HEK293 (cell line): ENCODE measurements at regions not wholly inside any gene's neighbourhood (a gene's known extent, or its start where the extent isn't known, plus 50 kb on each side); places are given as distances from the start of the nearest gene placed in this dataset.

ENCODE experiments used
- CTCF ChIA-PET: fragments of 350-600 bp; formaldehyde crosslinking; extraction: SDS; loops from one replicate; lab custom pipeline; 2021; ENCODE audit warnings: antibody characterized with exemption; lab: Yijun Ruan, JAX
- POLR2A ChIA-PET: fragments of 300-600 bp; formaldehyde crosslinking; extraction: SDS; loops from one replicate; lab custom pipeline; 2020; ENCODE audit warnings: antibody characterized with exemption, inconsistent platforms; lab: Yijun Ruan, JAX
- H3K27ac ChIP-seq: fragments of 200-500 bp; sonication (Bioruptor generic); 2 replicates; pipeline ENCODE4 v1.5.1; 2014; ENCODE audit warnings: low read depth, low read length, control low read depth, inconsistent platforms; ENCODE audit errors: extremely low read depth
- H3K36me3 ChIP-seq, 2 experiments: fragments of 200-500 bp in 1 of 2; sonication (Bioruptor generic) in 1 of 2; 1 replicate in 1 of 2; 2 replicates in 1 of 2; pipeline ENCODE4 v1.5.1; 2014 to 2017; ENCODE audit warnings: inconsistent platforms in 2 of 2, low read length in 2 of 2; ENCODE audit not compliant: control insufficient read depth in 2 of 2, insufficient read depth in 1 of 2
- H3K4me1 ChIP-seq: fragments of 200-500 bp; sonication (Bioruptor generic); 2 replicates; pipeline ENCODE4 v1.5.1; 2014; ENCODE audit warnings: mild to moderate bottlenecking, low read length, inconsistent platforms; ENCODE audit not compliant: control insufficient read depth, insufficient read depth
- H3K4me3 ChIP-seq: 2 replicates; pipeline ENCODE4 v1.5.1; 2011; ENCODE audit warnings: low read depth, mild to moderate bottlenecking, control low read depth, low read length, moderate library complexity
- H3K9me3 ChIP-seq: fragments of 200-500 bp; sonication (Bioruptor generic); 2 replicates; pipeline ENCODE4 v1.5.1; 2014; ENCODE audit warnings: low read depth, low read length, inconsistent platforms; ENCODE audit not compliant: control insufficient read depth, insufficient read depth
- EGR2 ChIP-seq: fragments of 450-650 bp; formaldehyde crosslinking; IDR thresholded peaks from 2 replicates; pipeline ENCODE4 v1.5.1; 2016; ENCODE audit warnings: low read depth, missing biosample characterization, missing genetic modification characterization
- GLIS1 ChIP-seq: fragments of 450-650 bp; formaldehyde crosslinking; IDR thresholded peaks from 2 replicates; pipeline ENCODE4 v1.5.1; 2016; ENCODE audit warnings: missing biosample characterization, missing genetic modification characterization
- OVOL3 ChIP-seq: fragments of 450-650 bp; formaldehyde crosslinking; IDR thresholded peaks from 2 replicates; pipeline ENCODE4 v1.5.1; 2016; ENCODE audit warnings: missing biosample characterization, missing genetic modification characterization
- YY2 ChIP-seq: fragments of 450-650 bp; formaldehyde crosslinking; IDR thresholded peaks from 2 replicates; pipeline ENCODE4 v1.5.1; 2016; ENCODE audit warnings: missing biosample characterization, missing genetic modification characterization
- ZNF175 ChIP-seq: fragments of 450-650 bp; formaldehyde crosslinking; IDR thresholded peaks from 2 replicates; pipeline ENCODE4 v1.5.1; 2016; ENCODE audit warnings: missing biosample characterization, missing genetic modification characterization
- ZNF221 ChIP-seq: fragments of 450-650 bp; formaldehyde crosslinking; IDR thresholded peaks from 2 replicates; pipeline ENCODE4 v1.5.1; 2017; ENCODE audit warnings: missing biosample characterization, missing genetic modification characterization, borderline replicate concordance
- ZNF223 ChIP-seq: fragments of 450-650 bp; formaldehyde crosslinking; IDR thresholded peaks from 2 replicates; pipeline ENCODE4 v1.5.1; 2016; ENCODE audit warnings: missing biosample characterization, missing genetic modification characterization
- ZNF248 ChIP-seq: fragments of 450-650 bp; formaldehyde crosslinking; IDR thresholded peaks from 2 replicates; pipeline ENCODE4 v1.5.1; 2017; ENCODE audit warnings: missing biosample characterization, missing genetic modification characterization
- ZNF37A ChIP-seq: fragments of 450-650 bp; IDR thresholded peaks from 2 replicates; pipeline ENCODE4 v1.5.1; 2018; ENCODE audit warnings: missing biosample characterization, missing genetic modification characterization
- ZNF621 ChIP-seq: fragments of 450-650 bp; formaldehyde crosslinking; IDR thresholded peaks from 2 replicates; pipeline ENCODE4 v1.5.1; 2017; ENCODE audit warnings: missing biosample characterization, missing genetic modification characterization
- ZNF707 ChIP-seq: fragments of 450-650 bp; formaldehyde crosslinking; IDR thresholded peaks from 2 replicates; pipeline ENCODE4 v1.5.1; 2016; ENCODE audit warnings: missing biosample characterization, missing genetic modification characterization
- ZSCAN30 ChIP-seq: fragments of 450-650 bp; IDR thresholded peaks from 2 replicates; pipeline ENCODE4 v1.5.1; 2018; ENCODE audit warnings: missing biosample characterization, mild to moderate bottlenecking, missing genetic modification characterization, moderate library complexity
- TF ChIP-seq, protein P1 (sequence below): fragments of 450-650 bp; formaldehyde crosslinking; IDR thresholded peaks from 2 replicates; pipeline ENCODE4 v1.5.1; 2017; ENCODE audit warnings: missing biosample characterization, missing genetic modification characterization
- TF ChIP-seq, protein P2 (sequence below): fragments of 450-650 bp; formaldehyde crosslinking; conservative IDR thresholded peaks from 2 replicates; pipeline ENCODE4 v1.5.1; 2016; ENCODE audit warnings: low read depth, missing biosample characterization, missing genetic modification characterization
- TF ChIP-seq, protein P3 (sequence below): fragments of 450-650 bp; formaldehyde crosslinking; IDR thresholded peaks from 2 replicates; pipeline ENCODE4 v1.5.1; 2016; ENCODE audit warnings: missing biosample characterization, missing genetic modification characterization
- TF ChIP-seq, protein P4 (sequence below): fragments of 450-650 bp; formaldehyde crosslinking; IDR thresholded peaks from 2 replicates; pipeline ENCODE4 v1.5.1; 2016; ENCODE audit warnings: missing biosample characterization, missing genetic modification characterization

DNA sequence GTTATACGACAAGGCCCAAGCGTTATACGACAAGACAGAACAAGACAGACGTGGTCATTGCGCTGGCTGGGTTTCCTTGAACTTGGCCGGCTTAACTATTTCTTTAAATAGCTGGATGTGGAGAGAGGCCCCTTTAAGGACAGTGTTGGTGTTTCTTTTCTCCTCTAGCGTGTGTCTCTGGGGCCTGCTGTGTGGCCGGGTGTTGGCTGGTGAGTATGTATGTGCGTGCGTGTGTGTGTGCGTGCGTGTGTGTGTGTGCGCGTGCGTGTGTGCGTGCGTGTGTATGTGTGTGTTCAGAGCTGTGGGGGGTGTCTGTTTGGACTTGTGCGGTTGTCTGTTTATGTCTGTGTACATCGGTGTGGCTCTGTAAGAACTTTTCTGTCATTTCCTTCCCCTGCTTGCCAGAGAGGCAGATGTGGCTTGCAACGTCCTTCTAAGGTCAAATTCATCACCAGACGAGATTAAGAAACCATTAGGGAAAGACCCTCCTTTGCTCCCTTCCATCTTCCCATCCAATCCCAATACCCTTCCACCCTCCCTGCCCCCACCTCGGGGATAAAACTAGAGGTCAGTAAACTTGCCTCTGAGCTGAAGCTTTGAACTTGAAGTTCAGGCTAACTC, 78.6 kb upstream of the TBX3 start:
- CTCF ChIA-PET, result no interaction called here
- Histone ChIP-seq H3K4me1 (no peaks in the 10 kb centered on the region), H3K4me3 (no peak overlapping the region), H3K9me3 (no peaks in the 10 kb centered on the region), H3K36me3 (no peaks in the 10 kb centered on the region), H3K27ac (no peak overlapping the region)
- POLR2A ChIA-PET, result interaction anchor here (0.5 kb wide), 1 partner anchor 38 kb away, joined by 7 read pairs; no protein-coding TSS in a partner anchor
- TF ChIP-seq, protein P1, sequence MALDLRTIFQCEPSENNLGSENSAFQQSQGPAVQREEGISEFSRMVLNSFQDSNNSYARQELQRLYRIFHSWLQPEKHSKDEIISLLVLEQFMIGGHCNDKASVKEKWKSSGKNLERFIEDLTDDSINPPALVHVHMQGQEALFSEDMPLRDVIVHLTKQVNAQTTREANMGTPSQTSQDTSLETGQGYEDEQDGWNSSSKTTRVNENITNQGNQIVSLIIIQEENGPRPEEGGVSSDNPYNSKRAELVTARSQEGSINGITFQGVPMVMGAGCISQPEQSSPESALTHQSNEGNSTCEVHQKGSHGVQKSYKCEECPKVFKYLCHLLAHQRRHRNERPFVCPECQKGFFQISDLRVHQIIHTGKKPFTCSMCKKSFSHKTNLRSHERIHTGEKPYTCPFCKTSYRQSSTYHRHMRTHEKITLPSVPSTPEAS (tag by site-specific recombination), result peak; percentile 65
- no peak for TF ChIP-seq ZNF621 (tag by site-specific recombination)

DNA sequence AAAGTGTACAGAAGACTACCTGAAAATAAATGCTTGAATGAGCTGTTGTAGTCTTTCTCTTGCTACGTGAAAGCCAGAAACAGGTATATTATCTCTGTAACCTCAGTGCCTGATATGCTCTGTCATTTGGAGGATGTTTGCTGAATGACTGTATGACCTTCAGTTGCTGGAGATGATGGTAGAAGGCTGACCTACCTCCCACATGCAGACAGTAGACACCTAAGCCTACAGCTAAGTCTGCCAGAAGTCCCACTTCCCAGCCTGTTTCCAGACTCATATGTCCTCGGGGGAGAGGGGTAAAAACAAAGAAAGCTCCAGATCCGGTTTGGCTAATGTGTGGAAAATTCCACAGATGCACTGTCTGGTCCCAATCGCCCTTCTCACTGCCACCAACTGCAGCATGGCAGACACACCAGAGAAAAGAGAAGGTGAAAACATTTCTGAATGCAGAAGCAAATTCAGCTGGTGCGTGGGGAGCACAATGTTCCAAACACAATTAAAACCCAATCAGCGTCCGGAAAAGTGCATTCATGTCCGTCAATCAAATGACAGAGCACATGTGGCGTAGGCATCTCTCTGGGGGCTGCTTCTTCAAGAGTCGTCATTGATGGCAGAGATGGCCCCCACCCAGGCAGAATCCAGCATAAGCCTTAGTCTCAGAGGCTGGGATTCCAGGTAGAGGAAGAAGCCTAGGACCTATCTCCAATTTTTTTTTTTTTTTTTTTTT, 76.3 kb upstream of the TBX3 start:
- ChIA-PET POLR2A (interaction anchor here (1.8 kb wide), 1 partner anchor 76 kb away, joined by 6 read pairs; the partner anchor contains the start of gene TBX3), CTCF (no interaction called here)
- no peak overlapping the region for H3K27ac ChIP-seq

More for the DNA sequence above, 76.3 kb upstream of the TBX3 start:
- no peaks in the 10 kb centered on the region for H3K36me3 ChIP-seq
- TF ChIP-seq YY2 (tag by site-specific recombination), result no peak
- no peak for TF ChIP-seq ZNF37A (tag by site-specific recombination)
- TF ChIP-seq OVOL3 (tag by site-specific recombination), result no peak
- TF ChIP-seq, protein P2, sequence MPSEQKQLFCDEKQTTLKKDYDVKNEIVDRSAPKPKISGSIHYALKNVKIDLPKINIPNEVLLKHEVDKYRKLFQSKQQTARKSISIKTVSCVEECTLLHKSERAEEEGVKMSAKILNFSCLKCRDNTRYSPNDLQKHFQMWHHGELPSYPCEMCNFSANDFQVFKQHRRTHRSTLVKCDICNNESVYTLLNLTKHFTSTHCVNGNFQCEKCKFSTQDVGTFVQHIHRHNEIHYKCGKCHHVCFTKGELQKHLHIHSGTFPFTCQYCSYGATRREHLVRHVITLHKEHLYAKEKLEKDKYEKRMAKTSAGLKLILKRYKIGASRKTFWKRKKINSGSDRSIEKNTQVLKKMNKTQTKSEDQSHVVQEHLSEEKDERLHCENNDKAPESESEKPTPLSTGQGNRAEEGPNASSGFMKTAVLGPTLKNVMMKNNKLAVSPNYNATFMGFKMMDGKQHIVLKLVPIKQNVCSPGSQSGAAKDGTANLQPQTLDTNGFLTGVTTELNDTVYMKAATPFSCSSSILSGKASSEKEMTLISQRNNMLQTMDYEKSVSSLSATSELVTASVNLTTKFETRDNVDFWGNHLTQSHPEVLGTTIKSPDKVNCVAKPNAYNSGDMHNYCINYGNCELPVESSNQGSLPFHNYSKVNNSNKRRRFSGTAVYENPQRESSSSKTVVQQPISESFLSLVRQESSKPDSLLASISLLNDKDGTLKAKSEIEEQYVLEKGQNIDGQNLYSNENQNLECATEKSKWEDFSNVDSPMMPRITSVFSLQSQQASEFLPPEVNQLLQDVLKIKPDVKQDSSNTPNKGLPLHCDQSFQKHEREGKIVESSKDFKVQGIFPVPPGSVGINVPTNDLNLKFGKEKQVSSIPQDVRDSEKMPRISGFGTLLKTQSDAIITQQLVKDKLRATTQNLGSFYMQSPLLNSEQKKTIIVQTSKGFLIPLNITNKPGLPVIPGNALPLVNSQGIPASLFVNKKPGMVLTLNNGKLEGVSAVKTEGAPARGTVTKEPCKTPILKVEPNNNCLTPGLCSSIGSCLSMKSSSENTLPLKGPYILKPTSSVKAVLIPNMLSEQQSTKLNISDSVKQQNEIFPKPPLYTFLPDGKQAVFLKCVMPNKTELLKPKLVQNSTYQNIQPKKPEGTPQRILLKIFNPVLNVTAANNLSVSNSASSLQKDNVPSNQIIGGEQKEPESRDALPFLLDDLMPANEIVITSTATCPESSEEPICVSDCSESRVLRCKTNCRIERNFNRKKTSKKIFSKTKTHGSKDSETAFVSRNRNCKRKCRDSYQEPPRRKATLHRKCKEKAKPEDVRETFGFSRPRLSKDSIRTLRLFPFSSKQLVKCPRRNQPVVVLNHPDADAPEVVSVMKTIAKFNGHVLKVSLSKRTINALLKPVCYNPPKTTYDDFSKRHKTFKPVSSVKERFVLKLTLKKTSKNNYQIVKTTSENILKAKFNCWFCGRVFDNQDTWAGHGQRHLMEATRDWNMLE, result no peak
- TF ChIP-seq EGR2 (tag by site-specific recombination), result no peak
- TF ChIP-seq ZNF223 (tag by site-specific recombination), result no peak
- no peak for TF ChIP-seq GLIS1 (tag by site-specific recombination)
- TF ChIP-seq ZSCAN30, result no peak
- TF ChIP-seq, protein P3, sequence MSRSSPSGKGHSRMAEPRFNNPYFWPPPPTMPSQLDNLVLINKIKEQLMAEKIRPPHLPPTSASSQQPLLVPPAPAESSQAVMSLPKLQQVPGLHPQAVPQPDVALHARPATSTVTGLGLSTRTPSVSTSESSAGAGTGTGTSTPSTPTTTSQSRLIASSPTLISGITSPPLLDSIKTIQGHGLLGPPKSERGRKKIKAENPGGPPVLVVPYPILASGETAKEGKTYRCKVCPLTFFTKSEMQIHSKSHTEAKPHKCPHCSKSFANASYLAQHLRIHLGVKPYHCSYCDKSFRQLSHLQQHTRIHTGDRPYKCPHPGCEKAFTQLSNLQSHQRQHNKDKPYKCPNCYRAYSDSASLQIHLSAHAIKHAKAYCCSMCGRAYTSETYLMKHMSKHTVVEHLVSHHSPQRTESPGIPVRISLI (tag by site-specific recombination), result no peak
- TF ChIP-seq ZNF175, result no peak
- TF ChIP-seq ZNF707 (tag by site-specific recombination), result no peak
- TF ChIP-seq ZNF248 (tag by site-specific recombination), result no peak
- TF ChIP-seq, protein P4, sequence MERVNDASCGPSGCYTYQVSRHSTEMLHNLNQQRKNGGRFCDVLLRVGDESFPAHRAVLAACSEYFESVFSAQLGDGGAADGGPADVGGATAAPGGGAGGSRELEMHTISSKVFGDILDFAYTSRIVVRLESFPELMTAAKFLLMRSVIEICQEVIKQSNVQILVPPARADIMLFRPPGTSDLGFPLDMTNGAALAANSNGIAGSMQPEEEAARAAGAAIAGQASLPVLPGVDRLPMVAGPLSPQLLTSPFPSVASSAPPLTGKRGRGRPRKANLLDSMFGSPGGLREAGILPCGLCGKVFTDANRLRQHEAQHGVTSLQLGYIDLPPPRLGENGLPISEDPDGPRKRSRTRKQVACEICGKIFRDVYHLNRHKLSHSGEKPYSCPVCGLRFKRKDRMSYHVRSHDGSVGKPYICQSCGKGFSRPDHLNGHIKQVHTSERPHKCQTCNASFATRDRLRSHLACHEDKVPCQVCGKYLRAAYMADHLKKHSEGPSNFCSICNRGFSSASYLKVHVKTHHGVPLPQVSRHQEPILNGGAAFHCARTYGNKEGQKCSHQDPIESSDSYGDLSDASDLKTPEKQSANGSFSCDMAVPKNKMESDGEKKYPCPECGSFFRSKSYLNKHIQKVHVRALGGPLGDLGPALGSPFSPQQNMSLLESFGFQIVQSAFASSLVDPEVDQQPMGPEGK, result no peak
- TF ChIP-seq ZNF221 (tag by site-specific recombination), result no peak
- no peaks in the 10 kb centered on the region for H3K9me3 ChIP-seq
- no peaks in the 10 kb centered on the region for H3K4me1 ChIP-seq
- H3K4me3 ChIP-seq, result no peak overlapping the region
